ENCODE measurements at regions not wholly inside any gene's neighbourhood (a gene's known extent, or its start where the extent isn't known, plus 50 kb on each side); places are given as distances from the start of the nearest gene placed in this dataset.
"Not testable (repeated sequence)": the region's sequence is repeated elsewhere in the genome, so short reads cannot be mapped to it uniquely, and the experiment has no call there.

- peak; percentile 78 for DNase-seq (ENCODE audit: low read depth)
Observed at GRCh38 chr20:39986173-39986904, 702.7 kb downstream of the MAFB start.

GRCh38 chr20:39985271-39985827 is 703.7 kb downstream of the MAFB start:
- no peak for DNase-seq (ENCODE audit: low read depth)

- DNase-seq (ENCODE audit: low read depth): no peak
Observed at GRCh38 chr20:39983655-39984054, 705.4 kb downstream of the MAFB start.

- DNase-seq (ENCODE audit: low read depth): peak; percentile 28
Observed at GRCh38 chr20:39983183-39983582, 705.9 kb downstream of the MAFB start.

GRCh38 chr20:39974966-39975501 is 714.0 kb downstream of the MAFB start:
- peak; percentile 24 for DNase-seq (ENCODE audit: low read depth)

GRCh38 chr20:39968495-39968894 is 720.5 kb downstream of the MAFB start:
- DNase-seq (ENCODE audit: low read depth): no peak

- peak; percentile 51 for DNase-seq (ENCODE audit: low read depth)
Observed at GRCh38 chr20:39967806-39968205, 721.2 kb downstream of the MAFB start.

- no peak for DNase-seq (ENCODE audit: low read depth)
Observed at GRCh38 chr20:39961637-39962244, 727.3 kb downstream of the MAFB start.

GRCh38 chr20:39960522-39961428 is 728.3 kb downstream of the MAFB start:
- peak; percentile 63 for DNase-seq (ENCODE audit: low read depth)

GRCh38 chr20:39957911-39958310 is 731.1 kb downstream of the MAFB start:
- not testable (repeated sequence) for DNase-seq (ENCODE audit: low read depth)

- peak; percentile 49 for DNase-seq (ENCODE audit: low read depth)
Observed at GRCh38 chr20:39954621-39955020, 734.4 kb downstream of the MAFB start.

GRCh38 chr20:39946931-39947330 is 742.1 kb downstream of the MAFB start:
- DNase-seq (ENCODE audit: low read depth): no peak

GRCh38 chr20:39946053-39946810 is 742.8 kb downstream of the MAFB start:
- DNase-seq (ENCODE audit: low read depth): no peak

- DNase-seq (ENCODE audit: low read depth): no peak
Observed at GRCh38 chr20:39944861-39945260, 744.2 kb downstream of the MAFB start.

- peak; percentile 27 for DNase-seq (ENCODE audit: low read depth)
Observed at GRCh38 chr20:39943336-39943735, 745.7 kb downstream of the MAFB start.

GRCh38 chr20:39941245-39941644 is 747.8 kb downstream of the MAFB start:
- no peak for DNase-seq (ENCODE audit: low read depth)

GRCh38 chr20:39939241-39939865 is 749.7 kb downstream of the MAFB start:
- DNase-seq (ENCODE audit: low read depth): peak; percentile 61

- no peak for DNase-seq (ENCODE audit: low read depth)
Observed at GRCh38 chr20:39936401-39936800, 752.6 kb downstream of the MAFB start.

GRCh38 chr20:39935901-39936300 is 753.1 kb downstream of the MAFB start:
- DNase-seq (ENCODE audit: low read depth): peak; percentile 20

GRCh38 chr20:39916236-39916765 is 772.7 kb downstream of the MAFB start:
- DNase-seq (ENCODE audit: low read depth): peak; percentile 94
